Thyroid gland (tissue), 4 donors: ENCODE measurements at regions not wholly inside any gene's neighbourhood (a gene's known extent, or its start where the extent isn't known, plus 50 kb on each side); places are given as distances from the start of the nearest gene placed in this dataset.

Experiments used
- CTCF ChIP-seq, 6 experiments: fragments of 200-600 bp in 3 of 6; fragments of 450-650 bp in 3 of 6; sonication (generic) in 3 of 6; IDR thresholded peaks; one replicate each; pipeline ENCODE4 v1.5.1; 2016 to 2019; ENCODE audit warnings: antibody characterized with exemption in 6 of 6, mild to moderate bottlenecking in 2 of 6, inconsistent platforms in 1 of 6, moderate library complexity in 1 of 6
- POLR2A ChIP-seq, 2 donors: fragments of 450-650 bp; IDR thresholded peaks; one replicate each; pipeline ENCODE4 v1.6.1; 2017; ENCODE audit warnings: antibody characterized with exemption in 2 of 2, mild to moderate bottlenecking in 2 of 2, moderate library complexity in 1 of 2

GRCh38 chr19:29096896-29097295, 116.1 kb downstream of the UQCRFS1 start:
- TF ChIP-seq POLR2A (IDR thresholded peaks at IDR 0.05): no peak
- TF ChIP-seq CTCF (IDR thresholded peaks at IDR 0.05): no peak
